Neural progenitor cell (in vitro differentiated cells): ENCODE measurements at regions not wholly inside any gene's neighbourhood (a gene's known extent, or its start where the extent isn't known, plus 50 kb on each side); places are given as distances from the start of the nearest gene placed in this dataset.

Experiments
- EZH2 ChIP-seq: fragments of 200-600 bp; sonication (generic); IDR thresholded peaks from 2 replicates; pipeline ENCODE4 v1.6.1; 2017; ENCODE audit warnings: antibody characterized with exemption, mild to moderate bottlenecking, moderate library complexity
- EZH2phosphoT487 ChIP-seq: fragments of 200-600 bp; sonication (generic); IDR thresholded peaks from 2 replicates; pipeline ENCODE4 v1.6.1; 2017; ENCODE audit warnings: antibody characterized with exemption

DNA sequence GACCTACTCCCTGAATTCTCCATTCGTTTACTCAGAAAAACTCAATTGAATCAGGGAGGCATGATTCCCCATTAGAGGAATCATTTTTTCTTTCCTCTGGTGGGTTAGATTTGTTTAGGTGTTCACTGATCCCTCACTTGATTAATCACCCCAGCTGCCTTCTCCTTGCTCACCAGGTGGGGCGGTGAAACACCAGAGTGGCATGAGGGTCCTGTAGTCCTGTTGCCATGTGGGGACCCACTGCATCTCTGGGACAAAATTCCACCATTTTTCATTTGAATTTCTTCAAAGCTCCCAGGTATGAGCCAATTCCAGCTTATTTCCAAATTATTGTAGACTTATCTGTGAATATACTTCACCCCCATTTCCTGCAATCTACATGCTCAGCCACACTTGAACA is 462.7 kb upstream of the ZNF507 start:
- TF ChIP-seq EZH2phosphoT487 (no peak), EZH2 (no peak)
